GM23248 (cell line): ENCODE measurements at regions not wholly inside any gene's neighbourhood (a gene's known extent, or its start where the extent isn't known, plus 50 kb on each side); places are given as distances from the start of the nearest gene placed in this dataset.

Experiments
- EZH2 ChIP-seq: fragments of 200-600 bp; sonication (generic); IDR thresholded peaks from 2 replicates; pipeline ENCODE4 v1.6.1; 2018; ENCODE audit warnings: antibody characterized with exemption, mild to moderate bottlenecking; ENCODE audit not compliant: insufficient read depth, poor library complexity, severe bottlenecking
- EZH2phosphoT487 ChIP-seq: fragments of 200-600 bp; sonication (generic); IDR thresholded peaks from 2 replicates; pipeline ENCODE4 v1.6.1; 2018; ENCODE audit warnings: antibody characterized with exemption, moderate library complexity, mild to moderate bottlenecking, low read depth; ENCODE audit not compliant: insufficient read depth

- no peak for TF ChIP-seq EZH2
- no peak for TF ChIP-seq EZH2phosphoT487
These were observed 507.3 kb upstream of the KIRREL3 start for GRCh38 chr11:127507851-127508250.
